CD4-positive, alpha-beta memory T cell (primary cell): ENCODE measurements at regions not wholly inside any gene's neighbourhood (a gene's known extent, or its start where the extent isn't known, plus 50 kb on each side); places are given as distances from the start of the nearest gene placed in this dataset.
"Not testable (repeated sequence)": the region's sequence is repeated elsewhere in the genome, so short reads cannot be mapped to it uniquely, and the experiment has no call there.

ENCODE experiments used
- CTCF ChIA-PET: fragments of 350-600 bp; sonication (Branson Sonifier 250); formaldehyde crosslinking; loops from one replicate; lab custom pipeline; 2021; ENCODE audit warnings: inconsistent platforms; ENCODE audit not compliant: partially characterized antibody; lab: Charles Lee
- POLR2A ChIA-PET: fragments of 350-600 bp; sonication (Branson Sonifier 250); formaldehyde crosslinking; loops from one replicate; lab custom pipeline; 2021; ENCODE audit not compliant: partially characterized antibody; lab: Charles Lee
- DNase-seq, 5 donors: peaks; one replicate each; pipeline versions ENCODE4 v3.0.0 to v3.0.0-alpha.2; 2020 to 2022; ENCODE audit warnings: mixed read lengths in 1 of 5
- H3K27ac ChIP-seq: one replicate; pipeline ENCODE4 v1.7.0; 2013; ENCODE audit warnings: low read depth, low read length
- H3K27me3 ChIP-seq: 2 replicates; pipeline ENCODE4 v1.7.0; 2013; ENCODE audit warnings: mild to moderate bottlenecking, low read length, moderate library complexity; ENCODE audit not compliant: insufficient read depth
- H3K36me3 ChIP-seq: 2 replicates; pipeline ENCODE4 v1.7.0; 2013; ENCODE audit warnings: mild to moderate bottlenecking, low read length, moderate library complexity; ENCODE audit not compliant: insufficient read depth
- H3K4me1 ChIP-seq: 2 replicates; pipeline ENCODE4 v1.7.0; 2013; ENCODE audit warnings: mild to moderate bottlenecking, low read length, moderate library complexity; ENCODE audit not compliant: insufficient read depth
- H3K4me3 ChIP-seq, 2 donors: one replicate each; pipeline ENCODE4 v1.7.0; 2013; ENCODE audit warnings: low read length in 2 of 2, mild to moderate bottlenecking in 1 of 2
- H3K9me3 ChIP-seq, 2 donors: one replicate each; pipeline ENCODE4 v1.7.0; 2013; ENCODE audit warnings: low read length in 2 of 2, control low read depth in 1 of 2; ENCODE audit not compliant: control insufficient read depth in 1 of 2
- H3K27ac Mint-ChIP-seq, 7 donors: one replicate each; pipeline ENCODE4 v1.8.0; 2020 to 2021; ENCODE audit warnings: mixed read lengths in 7 of 7, mild to moderate bottlenecking in 6 of 7, inconsistent platforms in 3 of 7, moderate library complexity in 3 of 7
- H3K27me3 Mint-ChIP-seq, 2 donors: one replicate each; pipeline ENCODE4 v1.8.0; 2020 to 2021; ENCODE audit warnings: mixed read lengths in 2 of 2
- H3K36me3 Mint-ChIP-seq, 2 donors: one replicate each; pipeline ENCODE4 v1.8.0; 2020 to 2021; ENCODE audit warnings: mixed read lengths in 2 of 2, inconsistent platforms in 1 of 2, mild to moderate bottlenecking in 1 of 2
- H3K4me1 Mint-ChIP-seq, 4 donors: one replicate each; pipeline ENCODE4 v1.8.0; 2020 to 2021; ENCODE audit warnings: mixed read lengths in 4 of 4, mild to moderate bottlenecking in 1 of 4
- H3K4me3 Mint-ChIP-seq, 8 donors: one replicate each; pipeline ENCODE4 v1.8.0; 2020 to 2021; ENCODE audit warnings: mixed read lengths in 8 of 8, mild to moderate bottlenecking in 7 of 8, moderate library complexity in 6 of 8, inconsistent platforms in 3 of 8
- H3K9me3 Mint-ChIP-seq, 8 donors: one replicate each; pipeline ENCODE4 v1.8.0; 2020 to 2021; ENCODE audit warnings: mixed read lengths in 8 of 8, mild to moderate bottlenecking in 5 of 8, inconsistent platforms in 3 of 8, moderate library complexity in 1 of 8
- intact Hi-C: fragments of 100-400 bp; cut with micrococcal nuclease; formaldehyde crosslinking; loops from one replicate; pipeline ENCODE4 v1.15.1; 2023

- Mint-ChIP-seq H3K27ac (no peak overlapping the region), H3K36me3 (peaks cover 26 to 33% of the 10 kb centered on the region in 2 donors), H3K4me3 (no peak overlapping the region), H3K27me3 (no peaks in the 10 kb centered on the region), H3K9me3 (no peaks in the 10 kb centered on the region), H3K4me1 (peaks cover 14 to 54% (median 41%) of the 10 kb centered on the region in 4 donors)
- CTCF ChIA-PET, result no interaction called here
- POLR2A ChIA-PET, result no interaction called here
- H3K4me3 ChIP-seq, result no peak overlapping the region
- peaks cover 7% of the 10 kb centered on the region for H3K4me1 ChIP-seq
- no peaks in the 10 kb centered on the region for H3K27me3 ChIP-seq
- intact Hi-C loops, result no loop called here
- H3K27ac ChIP-seq, result no peak overlapping the region
- H3K36me3 ChIP-seq, result no peaks in the 10 kb centered on the region
- DNase-seq, result no peak
- H3K9me3 ChIP-seq, result no peaks in the 10 kb centered on the region
These were observed 56.5 kb upstream of the FOXN3 start for GRCh38 chr14:89473569-89473968.

GRCh38 chr14:89470401-89470800, 53.4 kb upstream of the FOXN3 start:
- no peak for DNase-seq
- intact Hi-C loops, result no loop called here
- no peaks in the 10 kb centered on the region for H3K9me3 ChIP-seq
- H3K4me3 ChIP-seq, result no peak overlapping the region
- Mint-ChIP-seq H3K9me3 (no peaks in the 10 kb centered on the region), H3K4me3 (no peak overlapping the region), H3K36me3 (peaks cover 33 to 34% of the 10 kb centered on the region in 2 donors), H3K27ac (no peak overlapping the region), H3K4me1 (peaks cover 16 to 70% (median 52%) of the 10 kb centered on the region in 4 donors), H3K27me3 (no peaks in the 10 kb centered on the region)
- H3K27ac ChIP-seq, result no peak overlapping the region
- H3K36me3 ChIP-seq, result no peaks in the 10 kb centered on the region
- POLR2A ChIA-PET, result no interaction called here
- no peaks in the 10 kb centered on the region for H3K27me3 ChIP-seq
- H3K4me1 ChIP-seq, result peaks cover 28% of the 10 kb centered on the region
- CTCF ChIA-PET, result interaction anchor here (0.9 kb wide), 1 partner anchor 113 kb away, joined by 3 read pairs; no protein-coding TSS in a partner anchor

GRCh38 chr14:89469210-89470198, 52.5 kb upstream of the FOXN3 start:
- Mint-ChIP-seq H3K27me3 (no peaks in the 10 kb centered on the region), H3K27ac (no peak overlapping the region), H3K4me1 (peaks cover 17 to 74% (median 55%) of the 10 kb centered on the region in 4 donors), H3K36me3 (peaks cover 33 to 34% of the 10 kb centered on the region in 2 donors), H3K9me3 (no peaks in the 10 kb centered on the region), H3K4me3 (peak overlapping the region in 1 of 8 donors; percentile 13)
- ChIA-PET CTCF (interaction anchor here (0.9 kb wide), 1 partner anchor 112 kb away, joined by 3 read pairs; no protein-coding TSS in a partner anchor), POLR2A (interaction anchor here (0.6 kb wide), 1 partner anchor 202 kb away, joined by 3 read pairs; no protein-coding TSS in a partner anchor)
- intact Hi-C loops, result no loop called here
- no peaks in the 10 kb centered on the region for H3K9me3 ChIP-seq
- no peaks in the 10 kb centered on the region for H3K36me3 ChIP-seq
- no peak overlapping the region for H3K27ac ChIP-seq
- no peaks in the 10 kb centered on the region for H3K27me3 ChIP-seq
- no peak for DNase-seq
- H3K4me3 ChIP-seq, result no peak overlapping the region
- peaks cover 28% of the 10 kb centered on the region for H3K4me1 ChIP-seq

- ChIA-PET POLR2A (no interaction called here), CTCF (no interaction called here)
- H3K4me3 Mint-ChIP-seq, result peak overlapping the region in 2 of 8 donors; percentile 3 to 29
- no peak overlapping the region for H3K4me3 ChIP-seq
- no peaks in the 10 kb centered on the region for H3K27me3 ChIP-seq
- no peaks in the 10 kb centered on the region for H3K9me3 Mint-ChIP-seq
- no peaks in the 10 kb centered on the region for H3K9me3 ChIP-seq
- peaks cover 28 to 33% of the 10 kb centered on the region in 2 donors for H3K36me3 Mint-ChIP-seq
- H3K4me1 Mint-ChIP-seq, result peaks cover 17 to 71% (median 51%) of the 10 kb centered on the region in 4 donors
- peaks cover 28% of the 10 kb centered on the region for H3K4me1 ChIP-seq
- no peaks in the 10 kb centered on the region for H3K36me3 ChIP-seq
- H3K27ac ChIP-seq, result no peak overlapping the region
- H3K27ac Mint-ChIP-seq, result peak overlapping the region in 2 of 7 donors; percentile 10 to 58
- no peak for DNase-seq
- intact Hi-C loops, result no loop called here
- no peaks in the 10 kb centered on the region for H3K27me3 Mint-ChIP-seq
These were observed 51.5 kb upstream of the FOXN3 start for GRCh38 chr14:89468566-89468965.

- not testable (repeated sequence) for H3K4me3 ChIP-seq
These were observed 51.0 kb upstream of the FOXN3 start for GRCh38 chr14:89468030-89468429.

GRCh38 chr14:89466944-89467343, 49.9 kb upstream of the FOXN3 start:
- Histone ChIP-seq H3K27ac (no peak overlapping the region), H3K4me3 (no peak overlapping the region), H3K27me3 (no peaks in the 10 kb centered on the region), H3K36me3 (no peaks in the 10 kb centered on the region), H3K4me1 (peaks cover 28% of the 10 kb centered on the region), H3K9me3 (no peaks in the 10 kb centered on the region)
- Mint-ChIP-seq H3K9me3 (no peaks in the 10 kb centered on the region), H3K27ac (peak overlapping the region in 4 of 7 donors; percentile 44 to 90 (median 64)), H3K36me3 (peaks cover 25 to 28% of the 10 kb centered on the region in 2 donors), H3K4me1 (peaks cover 17 to 68% (median 49%) of the 10 kb centered on the region in 4 donors), H3K27me3 (no peaks in the 10 kb centered on the region), H3K4me3 (peak overlapping the region in 5 of 8 donors; percentile 15 to 53 (median 33))
- CTCF ChIA-PET, result interaction anchor here (0.8 to 1.0 kb wide), 3 partner anchors 12 to 104 kb away, joined by 3 read pairs; no protein-coding TSS in a partner anchor
- intact Hi-C loops, result no loop called here
- POLR2A ChIA-PET, result interaction anchor here (0.8 to 1.5 kb wide), 3 partner anchors 10 to 44 kb away, joined by 3 read pairs; no protein-coding TSS in a partner anchor
- no peak for DNase-seq

More at GRCh38 chr14:89468030-89468429, 51.0 kb upstream of the FOXN3 start:
- peaks cover 28% of the 10 kb centered on the region for H3K4me1 ChIP-seq
- DNase-seq, H3K4me3 Mint-ChIP-seq, H3K9me3 ChIP-seq, intact Hi-C loops, H3K27me3 Mint-ChIP-seq, H3K9me3 Mint-ChIP-seq, H3K27me3 ChIP-seq, H3K36me3 ChIP-seq, H3K27ac ChIP-seq: not testable (repeated sequence)
- POLR2A ChIA-PET, result interaction anchor here (0.6 kb wide), 1 partner anchor 388 kb away, joined by 3 read pairs; no protein-coding TSS in a partner anchor
- H3K36me3 Mint-ChIP-seq, result peaks cover 27 to 28% of the 10 kb centered on the region in 2 donors
- H3K27ac Mint-ChIP-seq, result peak overlapping the region in 1 of 7 donors; percentile 10
- CTCF ChIA-PET, result interaction anchor here (0.7 to 1.0 kb wide), 2 partner anchors 11 to 157 kb away, joined by 3 read pairs; no protein-coding TSS in a partner anchor
- peaks cover 17 to 68% (median 49%) of the 10 kb centered on the region in 4 donors for H3K4me1 Mint-ChIP-seq
